T-helper 2 cell treated with Interferon-gamma antibody and Interleukin-4, amounts not matched to agents 5 μg/mL and 100 μg/mL, for 36 hours (primary cell): ENCODE measurements at regions not wholly inside any gene's neighbourhood (a gene's known extent, or its start where the extent isn't known, plus 50 kb on each side); places are given as distances from the start of the nearest gene placed in this dataset.

ENCODE experiments used
- DNase-seq: peaks from one replicate; pipeline ENCODE4 v3.0.0; 2021; ENCODE audit warnings: low spot score
- H3K27ac Mint-ChIP-seq: one replicate; pipeline ENCODE4 v1.8.0; 2021; ENCODE audit warnings: mild to moderate bottlenecking, mixed read lengths
- H3K27me3 Mint-ChIP-seq: one replicate; pipeline ENCODE4 v1.8.0; 2021; ENCODE audit warnings: low read depth, mixed read lengths
- H3K36me3 Mint-ChIP-seq: one replicate; pipeline ENCODE4 v1.8.0; 2021; ENCODE audit warnings: low read depth, mixed read lengths
- H3K4me1 Mint-ChIP-seq: one replicate; pipeline ENCODE4 v1.8.0; 2021; ENCODE audit warnings: low read depth, mixed read lengths
- H3K4me3 Mint-ChIP-seq: one replicate; pipeline ENCODE4 v1.8.0; 2022; ENCODE audit warnings: mild to moderate bottlenecking, moderate library complexity, mixed read lengths
- H3K9me3 Mint-ChIP-seq: one replicate; pipeline ENCODE4 v1.8.0; 2021; ENCODE audit warnings: mixed read lengths

DNA sequence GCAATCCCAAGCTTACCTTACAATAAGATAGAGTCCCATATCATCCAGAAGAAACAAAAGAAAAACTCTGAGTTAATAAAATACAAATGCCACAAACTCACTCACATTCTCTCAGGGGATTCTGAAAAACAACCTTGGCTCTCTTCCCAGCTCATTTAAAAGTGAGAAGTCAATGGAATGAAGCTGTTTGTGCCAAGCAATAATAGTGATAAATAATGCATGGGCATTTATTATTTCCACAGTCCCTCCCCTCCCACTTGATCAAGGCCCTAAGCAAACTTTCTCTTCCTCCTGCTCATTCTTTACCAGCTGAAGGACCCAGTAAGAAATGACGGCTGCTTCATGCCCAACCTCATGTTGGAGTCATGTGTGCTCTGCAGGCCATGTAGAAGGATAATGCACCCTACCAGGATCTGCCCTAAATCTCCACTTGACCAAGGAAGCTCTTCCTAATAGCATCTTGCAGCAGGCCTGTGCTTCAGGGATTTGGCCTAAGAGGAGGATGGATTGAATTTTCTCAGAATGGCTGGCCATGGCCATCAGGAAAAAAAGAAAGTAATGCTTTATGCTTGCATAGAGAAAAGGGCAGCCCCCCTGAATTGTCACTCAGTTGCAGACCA lies 451.3 kb downstream of the GPAM start:
- no peak overlapping the region for H3K4me3 Mint-ChIP-seq
- DNase-seq = no peak
- no peaks in the 10 kb centered on the region for H3K4me1 Mint-ChIP-seq
- H3K27me3 Mint-ChIP-seq = no peaks in the 10 kb centered on the region
- H3K9me3 Mint-ChIP-seq = no peaks in the 10 kb centered on the region
- no peak overlapping the region for H3K27ac Mint-ChIP-seq
- no peaks in the 10 kb centered on the region for H3K36me3 Mint-ChIP-seq

DNA sequence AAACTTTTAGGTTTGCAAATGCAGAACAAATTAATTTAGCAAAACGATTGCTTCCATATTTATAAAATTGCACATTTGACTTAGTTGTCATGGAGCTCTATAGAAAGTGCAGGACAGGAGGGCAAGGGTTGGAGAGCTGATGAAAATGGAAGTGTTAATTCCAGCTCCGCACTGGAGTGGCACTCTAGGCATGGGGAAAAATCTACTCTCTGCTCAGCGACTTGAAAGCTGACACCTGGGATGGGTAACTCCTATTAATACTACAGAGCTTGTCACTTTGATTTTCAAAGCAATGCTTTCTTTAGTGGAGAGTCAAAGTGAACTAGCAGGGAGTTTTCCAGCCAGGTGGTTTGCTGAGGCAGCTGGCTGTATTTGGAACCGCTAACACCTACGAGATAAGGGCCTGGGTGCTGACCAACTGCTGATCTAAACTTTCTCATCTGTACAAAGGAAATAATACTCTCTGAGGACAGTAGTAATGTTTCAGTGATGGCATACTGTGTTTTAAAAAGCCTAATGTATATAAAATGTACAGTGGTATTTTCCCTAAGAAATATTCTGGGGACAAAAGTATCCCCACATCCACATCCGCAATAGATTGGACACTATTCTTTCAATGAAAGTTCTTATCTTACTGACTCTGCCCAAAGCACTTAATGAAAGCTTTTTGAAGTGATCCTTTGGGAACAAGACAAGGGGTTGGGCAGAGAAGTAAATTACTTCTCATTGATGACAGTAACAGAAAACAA lies 444.3 kb downstream of the GPAM start:
- Mint-ChIP-seq H3K4me3 (no peak overlapping the region), H3K27me3 (no peaks in the 10 kb centered on the region), H3K4me1 (no peaks in the 10 kb centered on the region), H3K27ac (no peak overlapping the region), H3K36me3 (no peaks in the 10 kb centered on the region), H3K9me3 (no peaks in the 10 kb centered on the region)
- no peak for DNase-seq

DNA sequence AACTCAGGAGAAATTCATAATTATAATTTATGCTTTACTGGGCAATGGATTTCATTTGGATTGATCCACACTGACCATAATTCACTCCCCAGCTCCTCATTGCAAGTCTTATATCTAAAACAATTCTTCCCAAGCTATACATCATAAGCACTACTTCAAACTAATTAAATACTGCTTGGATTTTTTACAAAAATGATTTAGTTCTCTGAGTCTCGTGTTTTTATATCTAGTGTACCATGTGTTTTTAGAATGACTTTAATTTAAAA lies 443.8 kb downstream of the GPAM start:
- no peaks in the 10 kb centered on the region for H3K36me3 Mint-ChIP-seq
- no peak for DNase-seq
- H3K9me3 Mint-ChIP-seq = no peaks in the 10 kb centered on the region
- H3K4me3 Mint-ChIP-seq = no peak overlapping the region
- no peaks in the 10 kb centered on the region for H3K27me3 Mint-ChIP-seq
- H3K4me1 Mint-ChIP-seq = no peaks in the 10 kb centered on the region
- no peak overlapping the region for H3K27ac Mint-ChIP-seq

GRCh38 chr10:111745982-111746381 lies 437.6 kb downstream of the GPAM start:
- Mint-ChIP-seq H3K4me1 (no peaks in the 10 kb centered on the region), H3K27ac (no peak overlapping the region), H3K4me3 (no peak overlapping the region), H3K9me3 (no peaks in the 10 kb centered on the region), H3K36me3 (no peaks in the 10 kb centered on the region), H3K27me3 (no peaks in the 10 kb centered on the region)
- DNase-seq = no peak

- DNase-seq = no peak
- Mint-ChIP-seq H3K4me1 (no peaks in the 10 kb centered on the region), H3K27ac (no peak overlapping the region), H3K4me3 (no peak overlapping the region), H3K36me3 (no peaks in the 10 kb centered on the region), H3K9me3 (no peaks in the 10 kb centered on the region), H3K27me3 (no peaks in the 10 kb centered on the region)
Observed at GRCh38 chr10:111747751-111748150, 435.8 kb downstream of the GPAM start.

- Mint-ChIP-seq H3K4me1 (no peaks in the 10 kb centered on the region), H3K27me3 (no peaks in the 10 kb centered on the region), H3K36me3 (no peaks in the 10 kb centered on the region), H3K27ac (no peak overlapping the region), H3K9me3 (no peaks in the 10 kb centered on the region), H3K4me3 (no peak overlapping the region)
- DNase-seq = no peak
Observed at GRCh38 chr10:111748184-111748583, 435.4 kb downstream of the GPAM start.

DNA sequence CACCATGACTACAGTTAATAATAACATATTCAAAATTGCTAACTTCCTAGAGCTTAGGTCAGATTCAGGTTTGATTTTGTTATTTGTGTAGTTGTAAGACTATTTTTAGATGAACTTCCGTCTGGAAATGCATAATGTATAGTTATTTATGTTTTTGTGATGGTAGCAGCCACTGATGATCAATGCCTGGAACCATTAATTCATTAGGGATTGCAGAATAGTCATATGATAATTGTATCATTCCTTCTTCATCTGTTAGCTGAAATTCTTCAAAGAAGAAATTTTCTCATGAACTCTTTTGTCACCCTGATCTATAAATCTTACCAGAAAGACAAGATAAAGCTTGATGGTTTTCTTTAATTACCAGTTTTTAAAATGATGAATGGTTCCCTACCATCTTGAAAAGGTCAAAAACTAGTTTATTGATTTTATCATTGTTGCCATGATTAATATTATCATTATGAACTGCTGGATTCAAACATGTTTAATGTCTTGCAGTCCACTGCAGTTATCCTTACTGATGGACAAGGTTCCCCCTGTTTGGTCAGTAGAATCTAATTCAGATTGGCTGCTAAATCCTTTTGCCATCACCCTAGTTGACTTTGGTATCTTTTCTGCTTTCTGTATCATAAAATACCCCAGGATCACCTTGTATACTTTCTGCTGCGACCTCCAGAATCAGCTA lies 433.3 kb downstream of the GPAM start:
- no peak for DNase-seq
- Mint-ChIP-seq H3K27me3 (no peaks in the 10 kb centered on the region), H3K4me3 (no peak overlapping the region), H3K9me3 (no peaks in the 10 kb centered on the region), H3K4me1 (no peaks in the 10 kb centered on the region), H3K27ac (no peak overlapping the region), H3K36me3 (no peaks in the 10 kb centered on the region)

DNA sequence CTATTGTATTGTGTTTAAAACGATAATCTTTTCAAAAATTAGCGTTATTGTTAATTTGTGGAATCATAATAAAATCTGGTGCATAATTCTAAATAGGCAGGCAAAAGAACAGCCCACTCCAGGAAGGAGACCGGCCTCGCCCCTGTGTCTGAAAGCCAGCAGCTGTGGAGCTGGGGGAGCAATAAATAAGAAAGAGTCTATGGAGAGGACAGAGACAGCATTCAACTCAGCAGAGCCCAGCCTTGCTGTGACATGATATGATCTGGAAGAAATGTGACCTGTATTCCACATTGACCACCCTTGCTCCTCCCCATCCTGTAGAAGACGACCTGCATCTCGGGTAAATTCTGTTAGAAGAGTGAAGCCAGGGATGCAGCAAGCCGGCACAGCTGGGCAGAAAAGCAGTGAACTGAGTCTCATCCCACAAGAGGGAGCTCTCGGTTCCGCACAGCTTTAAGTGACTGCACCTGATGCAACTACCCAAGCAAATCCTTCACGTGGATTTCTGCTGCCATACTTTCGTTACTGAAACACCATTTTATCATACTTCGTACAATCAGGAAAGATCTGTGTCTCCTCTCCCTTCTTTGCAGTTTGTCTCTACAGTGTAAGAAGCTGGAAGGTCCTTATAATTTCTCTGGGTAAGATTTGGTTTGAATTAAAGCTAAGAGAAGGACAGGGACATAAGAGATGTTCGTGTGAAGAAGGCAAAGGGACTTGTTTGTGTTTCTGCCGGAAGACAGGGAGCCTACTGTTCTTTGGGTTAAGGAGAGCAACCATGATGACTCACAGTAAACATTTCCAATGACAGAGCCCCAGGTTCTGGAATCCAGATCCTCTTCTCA lies 427.1 kb downstream of the GPAM start:
- Mint-ChIP-seq H3K9me3 (no peaks in the 10 kb centered on the region), H3K27ac (no peak overlapping the region), H3K36me3 (no peaks in the 10 kb centered on the region), H3K4me3 (no peak overlapping the region), H3K4me1 (peaks cover 1% of the 10 kb centered on the region), H3K27me3 (no peaks in the 10 kb centered on the region)
- DNase-seq = no peak

DNA sequence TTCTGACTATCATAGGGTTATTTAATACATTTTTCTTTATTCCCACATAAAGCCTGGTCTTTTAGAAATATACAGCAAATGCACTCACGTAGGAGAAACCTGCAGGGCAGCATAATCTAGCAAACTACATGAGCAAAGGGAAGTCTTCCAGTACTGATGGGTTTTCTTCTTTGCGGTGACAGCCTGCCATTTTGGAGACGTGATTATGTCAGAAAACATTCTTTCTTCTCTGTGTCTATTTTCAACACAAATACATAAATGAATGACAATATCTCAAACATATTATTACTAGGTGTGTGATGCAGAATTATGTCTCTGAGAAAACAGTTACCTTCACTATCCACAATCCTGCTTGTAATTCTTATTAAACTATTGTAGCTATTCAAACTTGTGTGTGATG lies 425.0 kb downstream of the GPAM start:
- no peak for DNase-seq
- Mint-ChIP-seq H3K4me1 (peaks cover 1% of the 10 kb centered on the region), H3K9me3 (no peaks in the 10 kb centered on the region), H3K36me3 (no peaks in the 10 kb centered on the region), H3K27me3 (no peaks in the 10 kb centered on the region), H3K4me3 (no peak overlapping the region), H3K27ac (no peak overlapping the region)

- DNase-seq = no peak
- no peaks in the 10 kb centered on the region for H3K36me3 Mint-ChIP-seq
- H3K27me3 Mint-ChIP-seq = no peaks in the 10 kb centered on the region
- no peak overlapping the region for H3K27ac Mint-ChIP-seq
- H3K4me1 Mint-ChIP-seq = no peaks in the 10 kb centered on the region
- H3K4me3 Mint-ChIP-seq = no peak overlapping the region
- no peaks in the 10 kb centered on the region for H3K9me3 Mint-ChIP-seq
Observed at GRCh38 chr10:111762114-111762513, 421.5 kb downstream of the GPAM start.

DNA sequence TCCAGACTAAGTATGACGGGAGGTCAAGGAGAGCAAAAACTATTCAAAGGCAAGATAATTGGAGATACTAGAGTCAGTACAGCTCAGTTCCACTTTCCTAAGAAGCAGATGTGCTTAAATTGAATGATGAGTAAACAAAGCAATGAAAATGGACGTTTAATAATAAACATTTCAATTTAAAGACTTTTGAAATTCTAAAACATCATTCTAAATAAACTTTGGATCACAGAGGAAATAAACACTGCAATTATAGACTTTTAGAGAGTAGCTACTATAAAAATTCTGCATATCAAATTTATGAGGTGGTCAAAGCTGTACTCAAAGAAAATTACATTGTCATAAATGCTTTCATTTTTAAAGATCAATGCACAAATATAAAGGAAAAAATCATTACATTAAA lies 418.3 kb downstream of the GPAM start:
- no peak for DNase-seq
- Mint-ChIP-seq H3K36me3 (no peaks in the 10 kb centered on the region), H3K4me1 (no peaks in the 10 kb centered on the region), H3K27ac (no peak overlapping the region), H3K27me3 (no peaks in the 10 kb centered on the region), H3K4me3 (no peak overlapping the region), H3K9me3 (no peaks in the 10 kb centered on the region)

GRCh38 chr10:111766464-111766863 lies 417.1 kb downstream of the GPAM start:
- Mint-ChIP-seq H3K4me1 (no peaks in the 10 kb centered on the region), H3K27ac (no peak overlapping the region), H3K27me3 (no peaks in the 10 kb centered on the region), H3K36me3 (no peaks in the 10 kb centered on the region), H3K4me3 (no peak overlapping the region), H3K9me3 (no peaks in the 10 kb centered on the region)
- DNase-seq = no peak

- no peak for DNase-seq
- Mint-ChIP-seq H3K4me3 (no peak overlapping the region), H3K27me3 (no peaks in the 10 kb centered on the region), H3K27ac (no peak overlapping the region), H3K4me1 (no peaks in the 10 kb centered on the region), H3K36me3 (no peaks in the 10 kb centered on the region), H3K9me3 (no peaks in the 10 kb centered on the region)
Observed at GRCh38 chr10:111767661-111768060, 415.9 kb downstream of the GPAM start.

DNA sequence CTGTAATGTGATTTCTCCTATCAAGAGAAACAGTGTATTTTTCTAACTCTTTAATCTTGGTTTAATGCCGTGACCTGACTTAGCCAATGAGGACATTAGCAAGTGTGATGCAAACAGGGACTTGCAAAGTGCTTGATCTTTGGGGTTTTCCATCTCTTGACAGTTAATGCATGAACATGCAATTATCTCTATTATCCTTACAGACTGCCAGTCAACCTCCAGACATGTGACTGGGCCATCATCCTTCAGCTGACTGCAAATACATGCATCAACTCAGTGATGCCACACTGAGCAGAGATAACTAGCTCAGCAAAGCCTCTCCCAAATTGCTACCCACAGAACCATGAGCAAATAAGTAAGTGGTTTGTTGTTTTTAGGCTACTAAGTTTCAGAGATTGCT lies 409.6 kb downstream of the GPAM start:
- Mint-ChIP-seq H3K36me3 (no peaks in the 10 kb centered on the region), H3K27me3 (no peaks in the 10 kb centered on the region), H3K4me3 (no peak overlapping the region), H3K27ac (no peak overlapping the region), H3K4me1 (no peaks in the 10 kb centered on the region), H3K9me3 (no peaks in the 10 kb centered on the region)
- DNase-seq = no peak
